HG02943 (cell line): ENCODE measurements at regions not wholly inside any gene's neighbourhood (a gene's known extent, or its start where the extent isn't known, plus 50 kb on each side); places are given as distances from the start of the nearest gene placed in this dataset.

Experiments
- ATAC-seq: cut with Tn5 transposase; IDR thresholded peaks from one replicate; pipeline ENCODE4 v1.9.1; 2021; ENCODE audit warnings: mild to moderate bottlenecking, low read depth, moderate library complexity; ENCODE audit not compliant: unreplicated experiment

GRCh38 chr7:117972606-117973005 is 99.4 kb upstream of the CTTNBP2 start:
- no peak for ATAC-seq

- no peak for ATAC-seq
Observed at GRCh38 chr7:117973975-117974374, 100.7 kb upstream of the CTTNBP2 start.

GRCh38 chr7:117974891-117975290 is 101.7 kb upstream of the CTTNBP2 start:
- no peak for ATAC-seq

GRCh38 chr7:117975476-117975875 is 102.2 kb upstream of the CTTNBP2 start:
- ATAC-seq: no peak

- ATAC-seq: no peak
Observed at GRCh38 chr7:117979954-117980497, 106.8 kb upstream of the CTTNBP2 start.

- no peak for ATAC-seq
Observed at GRCh38 chr7:117982071-117983055, 109.1 kb upstream of the CTTNBP2 start.

GRCh38 chr7:117986645-117987269 is 113.5 kb upstream of the CTTNBP2 start:
- ATAC-seq: no peak

- ATAC-seq: no peak
Observed at GRCh38 chr7:117990834-117991233, 117.6 kb upstream of the CTTNBP2 start.

GRCh38 chr7:117992635-117993376 is 119.6 kb upstream of the CTTNBP2 start:
- no peak for ATAC-seq

GRCh38 chr7:117993377-117994003 is 120.2 kb upstream of the CTTNBP2 start:
- ATAC-seq: peak; percentile 89

- ATAC-seq: no peak
Observed at GRCh38 chr7:117995850-117996650, 122.8 kb upstream of the CTTNBP2 start.

- ATAC-seq: no peak
Observed at GRCh38 chr7:117997862-117998825, 124.9 kb upstream of the CTTNBP2 start.

GRCh38 chr7:118000480-118001202 is 127.4 kb upstream of the CTTNBP2 start:
- ATAC-seq: no peak

- no peak for ATAC-seq
Observed at GRCh38 chr7:118003476-118003875, 130.2 kb upstream of the CTTNBP2 start.

GRCh38 chr7:118005026-118005425 is 131.8 kb upstream of the CTTNBP2 start:
- no peak for ATAC-seq

- ATAC-seq: no peak
Observed at GRCh38 chr7:118006979-118007378, 133.7 kb upstream of the CTTNBP2 start.

- ATAC-seq: no peak
Observed at GRCh38 chr7:118009419-118009818, 136.2 kb upstream of the CTTNBP2 start.

GRCh38 chr7:118011652-118012051 is 138.4 kb upstream of the CTTNBP2 start:
- no peak for ATAC-seq
